ENCODE measurements at regions not wholly inside any gene's neighbourhood (a gene's known extent, or its start where the extent isn't known, plus 50 kb on each side); places are given as distances from the start of the nearest gene placed in this dataset.

GRCh38 chr3:13211605-13212210 is 138.5 kb upstream of the IQSEC1 start:
- H3K36me3 ChIP-seq (ENCODE audit: low read depth, missing control alignments) = no peaks in the 10 kb centered on the region
- no peak overlapping the region for H3K27ac ChIP-seq
- H3K9me3 ChIP-seq = no peaks in the 10 kb centered on the region
- H3K4me1 ChIP-seq = peaks cover 4% of the 10 kb centered on the region
- no peaks in the 10 kb centered on the region for H3K27me3 ChIP-seq
- no peak overlapping the region for H3K4me3 ChIP-seq
- WGBS, 2 donors = 90% methylated on average over 14 to 16 of the region's 16 CpGs
- DNase-seq = no peak
- intact Hi-C loops (cut with DNase I; ENCODE audit: low total_unique reads) = no loop called here
- TF ChIP-seq POLR2A (IDR thresholded peaks at IDR 0.05) (no peak), CTCF (IDR thresholded peaks at IDR 0.05) (no peak)

- 71 to 84% methylated on average over 10 to 21 of the region's 22 CpGs for WGBS, 2 donors
- no peak overlapping the region for H3K27ac ChIP-seq
- intact Hi-C loops (cut with DNase I; ENCODE audit: low total_unique reads) = no loop called here
- no peak overlapping the region for H3K4me3 ChIP-seq
- H3K4me1 ChIP-seq = peaks cover 4% of the 10 kb centered on the region
- H3K9me3 ChIP-seq = no peaks in the 10 kb centered on the region
- TF ChIP-seq POLR2A (IDR thresholded peaks at IDR 0.05) = no peak
- no peak for TF ChIP-seq CTCF (IDR thresholded peaks at IDR 0.05)
- no peaks in the 10 kb centered on the region for H3K36me3 ChIP-seq (ENCODE audit: low read depth, missing control alignments)
- no peaks in the 10 kb centered on the region for H3K27me3 ChIP-seq
- no peak for DNase-seq
Observed at GRCh38 chr3:13210221-13210975, 137.2 kb upstream of the IQSEC1 start.

GRCh38 chr3:13209634-13209997 is 136.4 kb upstream of the IQSEC1 start:
- Histone ChIP-seq H3K36me3 (ENCODE audit: low read depth, missing control alignments) (no peaks in the 10 kb centered on the region), H3K9me3 (no peaks in the 10 kb centered on the region), H3K27ac (no peak overlapping the region), H3K4me3 (no peak overlapping the region), H3K4me1 (peaks cover 4% of the 10 kb centered on the region), H3K27me3 (no peaks in the 10 kb centered on the region)
- 49 to 63% methylated on average over 6 of the region's 6 CpGs for WGBS, 2 donors
- intact Hi-C loops (cut with DNase I; ENCODE audit: low total_unique reads) = no loop called here
- no peak for TF ChIP-seq POLR2A (IDR thresholded peaks at IDR 0.05)
- TF ChIP-seq CTCF (IDR thresholded peaks at IDR 0.05) = no peak
- no peak for DNase-seq

- H3K27me3 ChIP-seq = no peaks in the 10 kb centered on the region
- no peaks in the 10 kb centered on the region for H3K9me3 ChIP-seq
- 80 to 84% methylated on average over 12 to 17 of the region's 17 CpGs for WGBS, 2 donors
- no peak for DNase-seq
- no peak overlapping the region for H3K27ac ChIP-seq
- intact Hi-C loops (cut with DNase I; ENCODE audit: low total_unique reads) = no loop called here
- peaks cover 4% of the 10 kb centered on the region for H3K4me1 ChIP-seq
- no peak for TF ChIP-seq POLR2A (IDR thresholded peaks at IDR 0.05)
- no peak for TF ChIP-seq CTCF (IDR thresholded peaks at IDR 0.05)
- no peak overlapping the region for H3K4me3 ChIP-seq
- no peaks in the 10 kb centered on the region for H3K36me3 ChIP-seq (ENCODE audit: low read depth, missing control alignments)
Observed at GRCh38 chr3:13208706-13209633, 135.7 kb upstream of the IQSEC1 start.

Measured in testis (tissue), 2 donors.